ENCODE measurements at regions not wholly inside any gene's neighbourhood (a gene's known extent, or its start where the extent isn't known, plus 50 kb on each side); places are given as distances from the start of the nearest gene placed in this dataset.

DNA sequence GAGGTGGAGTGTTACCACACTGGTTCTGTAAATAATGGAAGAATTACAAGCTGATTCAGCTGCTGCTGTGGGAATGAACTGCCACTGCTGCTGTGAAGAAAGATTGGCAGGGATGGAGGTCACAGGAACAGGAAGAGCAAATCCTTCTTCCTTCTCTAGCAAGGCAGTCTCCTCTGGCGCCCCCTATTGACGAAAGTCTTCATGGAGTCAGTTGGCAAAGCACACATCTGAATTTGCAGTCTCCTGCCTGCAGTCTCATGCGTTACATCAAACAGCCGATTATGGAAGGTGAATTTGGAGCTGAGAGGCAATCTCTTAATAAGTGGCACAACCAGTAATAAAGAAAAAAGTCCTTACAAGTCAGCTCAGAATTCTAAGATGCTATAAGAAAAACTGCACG, 106.0 kb upstream of the TMTC1 start:
- TF ChIP-seq, protein P1, sequence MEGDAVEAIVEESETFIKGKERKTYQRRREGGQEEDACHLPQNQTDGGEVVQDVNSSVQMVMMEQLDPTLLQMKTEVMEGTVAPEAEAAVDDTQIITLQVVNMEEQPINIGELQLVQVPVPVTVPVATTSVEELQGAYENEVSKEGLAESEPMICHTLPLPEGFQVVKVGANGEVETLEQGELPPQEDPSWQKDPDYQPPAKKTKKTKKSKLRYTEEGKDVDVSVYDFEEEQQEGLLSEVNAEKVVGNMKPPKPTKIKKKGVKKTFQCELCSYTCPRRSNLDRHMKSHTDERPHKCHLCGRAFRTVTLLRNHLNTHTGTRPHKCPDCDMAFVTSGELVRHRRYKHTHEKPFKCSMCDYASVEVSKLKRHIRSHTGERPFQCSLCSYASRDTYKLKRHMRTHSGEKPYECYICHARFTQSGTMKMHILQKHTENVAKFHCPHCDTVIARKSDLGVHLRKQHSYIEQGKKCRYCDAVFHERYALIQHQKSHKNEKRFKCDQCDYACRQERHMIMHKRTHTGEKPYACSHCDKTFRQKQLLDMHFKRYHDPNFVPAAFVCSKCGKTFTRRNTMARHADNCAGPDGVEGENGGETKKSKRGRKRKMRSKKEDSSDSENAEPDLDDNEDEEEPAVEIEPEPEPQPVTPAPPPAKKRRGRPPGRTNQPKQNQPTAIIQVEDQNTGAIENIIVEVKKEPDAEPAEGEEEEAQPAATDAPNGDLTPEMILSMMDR (IDR thresholded peaks at IDR 0.05), result no peak
- TF ChIP-seq POLR2A (IDR thresholded peaks at IDR 0.05), result no peak
